WERI-Rb-1 (cell line): ENCODE measurements at regions not wholly inside any gene's neighbourhood (a gene's known extent, or its start where the extent isn't known, plus 50 kb on each side); places are given as distances from the start of the nearest gene placed in this dataset.

Experiments used
- DNase-seq: peaks from one replicate; pipeline ENCODE4 v3.0.0-alpha.2; 2020
- H3K27ac ChIP-seq: fragments of 250-450 bp; sonication (Bioruptor Pico); 2 replicates; pipeline ENCODE4 v1.5.1; 2020; ENCODE audit warnings: mild to moderate bottlenecking, moderate library complexity
- H3K27me3 ChIP-seq: fragments of 250-450 bp; sonication (Bioruptor Pico); 2 replicates; pipeline ENCODE4 v1.5.1; 2021; ENCODE audit warnings: mild to moderate bottlenecking, low read depth, moderate library complexity; ENCODE audit not compliant: insufficient read depth, severe bottlenecking
- H3K36me3 ChIP-seq: fragments of 250-450 bp; sonication (Bioruptor Pico); 2 replicates; pipeline ENCODE4 v1.5.1; 2020; ENCODE audit warnings: mild to moderate bottlenecking, moderate library complexity
- H3K4me3 ChIP-seq: 2 replicates; pipeline ENCODE4 v1.5.1; 2011; ENCODE audit warnings: low read depth, mild to moderate bottlenecking, control low read depth, low read length
- H3K9me3 ChIP-seq: fragments of 250-450 bp; sonication (Bioruptor Pico); 2 replicates; pipeline ENCODE4 v1.5.1; 2021; ENCODE audit warnings: mild to moderate bottlenecking, moderate library complexity; ENCODE audit not compliant: severe bottlenecking
- TF ChIP-seq, protein P1 (sequence below): IDR thresholded peaks from 2 replicates; pipeline ENCODE4 v1.5.1; 2011; ENCODE audit warnings: low read depth, mild to moderate bottlenecking, control low read depth, inconsistent platforms, low read length

DNA sequence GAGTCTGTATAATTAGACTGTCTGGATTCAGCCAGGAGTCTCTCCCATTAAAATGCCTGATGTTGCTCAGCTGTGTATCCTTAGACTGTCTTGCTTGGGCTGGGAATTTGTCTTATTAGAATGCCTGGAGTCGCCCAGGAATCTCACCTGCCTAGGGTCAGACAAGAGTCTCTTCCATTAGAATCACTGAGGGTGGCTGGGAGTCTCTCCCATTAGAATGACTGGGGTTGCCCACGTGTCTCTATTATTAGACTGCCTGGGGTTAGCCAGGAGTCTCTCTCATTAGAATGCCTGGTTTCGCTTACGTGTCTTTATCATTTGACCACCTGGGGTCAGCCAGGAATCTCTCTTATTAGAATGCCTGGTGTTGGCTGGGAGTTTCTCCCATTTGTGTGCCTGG, 1450.0 kb downstream of the UQCRFS1 start:
- TF ChIP-seq, protein P1, sequence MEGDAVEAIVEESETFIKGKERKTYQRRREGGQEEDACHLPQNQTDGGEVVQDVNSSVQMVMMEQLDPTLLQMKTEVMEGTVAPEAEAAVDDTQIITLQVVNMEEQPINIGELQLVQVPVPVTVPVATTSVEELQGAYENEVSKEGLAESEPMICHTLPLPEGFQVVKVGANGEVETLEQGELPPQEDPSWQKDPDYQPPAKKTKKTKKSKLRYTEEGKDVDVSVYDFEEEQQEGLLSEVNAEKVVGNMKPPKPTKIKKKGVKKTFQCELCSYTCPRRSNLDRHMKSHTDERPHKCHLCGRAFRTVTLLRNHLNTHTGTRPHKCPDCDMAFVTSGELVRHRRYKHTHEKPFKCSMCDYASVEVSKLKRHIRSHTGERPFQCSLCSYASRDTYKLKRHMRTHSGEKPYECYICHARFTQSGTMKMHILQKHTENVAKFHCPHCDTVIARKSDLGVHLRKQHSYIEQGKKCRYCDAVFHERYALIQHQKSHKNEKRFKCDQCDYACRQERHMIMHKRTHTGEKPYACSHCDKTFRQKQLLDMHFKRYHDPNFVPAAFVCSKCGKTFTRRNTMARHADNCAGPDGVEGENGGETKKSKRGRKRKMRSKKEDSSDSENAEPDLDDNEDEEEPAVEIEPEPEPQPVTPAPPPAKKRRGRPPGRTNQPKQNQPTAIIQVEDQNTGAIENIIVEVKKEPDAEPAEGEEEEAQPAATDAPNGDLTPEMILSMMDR, result no peak
- H3K9me3 ChIP-seq, result peaks cover 2% of the 10 kb centered on the region
- no peak overlapping the region for H3K4me3 ChIP-seq
- H3K27me3 ChIP-seq, result no peaks in the 10 kb centered on the region
- DNase-seq, result no peak
- H3K27ac ChIP-seq, result no peak overlapping the region
- H3K36me3 ChIP-seq, result no peaks in the 10 kb centered on the region; the same call in none of the 2 replicates

DNA sequence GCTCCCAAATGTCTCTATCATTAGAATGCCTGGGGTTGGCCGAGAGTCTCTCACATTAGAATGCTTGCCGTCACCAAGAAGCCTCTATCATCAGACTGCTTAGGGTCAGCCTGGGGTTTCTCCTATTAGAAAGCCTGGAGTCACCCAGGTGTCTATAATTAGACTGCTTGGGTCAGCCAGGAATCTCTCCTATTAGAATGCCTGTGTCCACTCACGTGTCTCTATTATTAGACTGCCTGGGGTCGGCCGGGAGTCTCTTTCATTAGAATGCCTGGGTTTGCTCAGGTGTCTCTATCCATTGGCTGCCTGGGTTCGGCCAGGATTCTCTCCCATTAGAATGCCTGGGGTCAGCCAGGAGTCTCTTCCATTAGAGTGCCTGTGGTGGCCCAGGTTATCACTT, 1453.1 kb downstream of the UQCRFS1 start:
- no peaks in the 10 kb centered on the region for H3K9me3 ChIP-seq
- DNase-seq, result no peak
- H3K36me3 ChIP-seq, result no peaks in the 10 kb centered on the region
- no peaks in the 10 kb centered on the region for H3K27me3 ChIP-seq
- H3K27ac ChIP-seq, result no peak overlapping the region
- no peak overlapping the region for H3K4me3 ChIP-seq
- TF ChIP-seq, protein P1, result no peak

DNA sequence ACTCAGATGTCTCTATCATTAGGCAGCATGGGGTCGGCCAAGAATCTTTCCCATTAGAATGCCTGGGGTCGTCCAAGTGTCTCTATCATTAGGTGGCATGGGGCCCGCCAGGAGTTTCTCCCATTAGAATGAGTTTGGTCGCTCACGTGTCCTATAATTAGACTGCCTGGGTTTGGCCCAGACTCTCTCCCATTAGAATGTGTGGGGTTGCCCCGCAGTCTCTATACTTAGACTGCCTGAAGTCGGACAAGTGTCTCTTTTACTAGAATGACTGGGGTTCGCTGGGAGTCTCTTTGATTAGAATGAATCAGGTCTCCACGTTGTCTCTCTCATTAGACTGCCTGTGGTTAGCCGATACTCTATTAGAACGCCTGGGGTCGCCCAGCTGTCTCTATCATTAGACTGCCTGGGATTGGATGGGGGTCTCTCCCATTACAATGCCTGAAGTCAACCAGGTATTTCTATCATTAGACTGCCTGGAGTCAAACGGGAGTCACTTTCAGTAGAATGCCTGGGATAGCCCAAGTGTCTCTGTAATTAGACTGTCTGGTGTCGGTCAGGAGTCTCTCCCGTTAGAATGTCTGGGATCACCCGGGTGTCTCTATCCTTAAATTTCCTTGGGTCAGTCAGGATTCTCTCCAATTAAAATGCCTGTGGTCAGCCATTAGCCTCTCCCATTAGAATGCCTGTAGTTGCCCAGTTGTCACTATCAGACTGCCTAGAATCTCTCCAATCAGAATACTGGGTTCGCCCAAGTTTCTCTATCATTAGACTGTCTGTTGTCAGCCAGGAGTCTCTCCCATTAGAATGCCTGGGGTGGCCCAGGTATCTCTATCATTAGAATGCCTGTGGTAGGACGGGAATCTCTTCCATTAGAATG, 1454.1 kb downstream of the UQCRFS1 start:
- no peaks in the 10 kb centered on the region for H3K27me3 ChIP-seq
- no peak overlapping the region for H3K4me3 ChIP-seq
- H3K36me3 ChIP-seq, result no peaks in the 10 kb centered on the region
- TF ChIP-seq, protein P1, result no peak
- no peaks in the 10 kb centered on the region for H3K9me3 ChIP-seq
- no peak overlapping the region for H3K27ac ChIP-seq
- DNase-seq, result no peak

DNA sequence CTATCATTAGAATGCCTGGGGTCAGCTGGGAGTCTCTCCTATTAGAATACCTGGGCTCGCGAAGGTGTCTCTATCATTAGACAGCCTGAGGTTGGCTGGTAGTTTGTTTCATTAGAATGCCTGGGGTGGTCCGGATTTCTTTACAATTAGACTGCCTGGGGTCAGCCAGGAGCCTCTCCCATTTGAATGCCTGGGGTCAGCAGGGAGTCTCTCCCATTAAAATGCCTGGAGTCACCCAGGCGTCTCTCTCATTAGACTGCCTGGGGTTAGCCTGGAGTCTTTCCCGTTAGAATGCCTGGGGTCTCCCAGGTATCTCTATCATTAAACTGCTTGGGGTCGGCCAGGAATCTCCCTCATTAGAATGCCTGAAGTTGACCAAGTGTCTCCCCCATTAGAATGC, 1458.3 kb downstream of the UQCRFS1 start:
- TF ChIP-seq, protein P1, result no peak
- no peak overlapping the region for H3K27ac ChIP-seq
- H3K36me3 ChIP-seq, result no peaks in the 10 kb centered on the region
- H3K9me3 ChIP-seq, result no peaks in the 10 kb centered on the region
- no peak for DNase-seq
- no peaks in the 10 kb centered on the region for H3K27me3 ChIP-seq
- no peak overlapping the region for H3K4me3 ChIP-seq

DNA sequence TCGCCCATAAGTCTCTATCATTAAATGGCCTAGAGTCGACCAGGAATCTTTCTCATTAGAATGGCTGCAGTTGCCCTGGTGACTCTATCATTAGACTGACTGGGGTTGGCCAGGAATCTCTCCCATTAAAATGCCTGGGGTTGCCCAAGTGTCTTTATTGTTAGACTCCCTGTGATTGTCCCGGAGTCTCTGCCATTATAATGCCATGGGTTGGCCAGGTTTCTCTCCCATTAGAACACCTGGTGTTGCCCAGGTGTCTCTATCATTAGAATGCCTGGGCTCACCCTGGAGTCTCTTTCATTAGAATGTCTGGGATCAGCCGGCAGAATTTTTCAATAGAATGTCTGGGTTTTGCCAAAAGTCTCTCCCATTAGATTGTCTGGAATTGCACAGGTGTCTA, 1459.3 kb downstream of the UQCRFS1 start:
- no peak for DNase-seq
- Histone ChIP-seq H3K27me3 (no peaks in the 10 kb centered on the region), H3K36me3 (no peaks in the 10 kb centered on the region), H3K9me3 (no peaks in the 10 kb centered on the region), H3K27ac (no peak overlapping the region), H3K4me3 (no peak overlapping the region)
- TF ChIP-seq, protein P1, result no peak
